K562 (cell line): ENCODE measurements at regions not wholly inside any gene's neighbourhood (a gene's known extent, or its start where the extent isn't known, plus 50 kb on each side); places are given as distances from the start of the nearest gene placed in this dataset.

Experiments used
- ARID1B ChIP-seq: fragments of 450-650 bp; IDR thresholded peaks from 2 replicates; pipeline ENCODE4 v1.6.1; 2016; ENCODE audit warnings: antibody characterized with exemption, mild to moderate bottlenecking, inconsistent platforms
- ATF7 ChIP-seq: fragments of 450-650 bp; IDR thresholded peaks from 2 replicates; pipeline ENCODE4 v1.7.1; 2014; ENCODE audit warnings: mild to moderate bottlenecking, moderate library complexity
- BHLHE40 ChIP-seq: IDR thresholded peaks from 2 replicates; pipeline ENCODE4 v1.6.1; 2011; ENCODE audit warnings: low read length, improper control_type of control experiment
- C11orf30 ChIP-seq: fragments of 450-650 bp; IDR thresholded peaks from 2 replicates; pipeline ENCODE4 v1.6.1; 2016; ENCODE audit warnings: low read depth, mild to moderate bottlenecking
- CHD1 ChIP-seq: fragments of 200-600 bp; sonication (generic); IDR thresholded peaks from one replicate; pipeline ENCODE4 v1.6.1; 2012; ENCODE audit warnings: mild to moderate bottlenecking, moderate library complexity, low read length, inconsistent platforms
- CHD4 ChIP-seq: fragments of 200-600 bp; sonication (generic); IDR thresholded peaks from 3 replicates; pipeline ENCODE4 v1.6.1; 2012; ENCODE audit warnings: low read depth, mild to moderate bottlenecking, mixed read lengths, low read length, inconsistent platforms; ENCODE audit not compliant: insufficient read depth, insufficient replicate concordance, poor library complexity, severe bottlenecking
- CTCFL ChIP-seq: IDR thresholded peaks from 2 replicates; pipeline ENCODE4 v1.6.1; 2011; ENCODE audit warnings: borderline replicate concordance, low read depth, mild to moderate bottlenecking, moderate library complexity, low read length; ENCODE audit not compliant: insufficient read depth, poor library complexity, severe bottlenecking
- FIP1L1 ChIP-seq: fragments of 200-400 bp; formaldehyde crosslinking; IDR thresholded peaks from 2 replicates; pipeline ENCODE4 v1.6.1; 2018; ENCODE audit warnings: mild to moderate bottlenecking, low read depth, low read length; ENCODE audit not compliant: poor library complexity, severe bottlenecking
- JUND ChIP-seq, 2 experiments: IDR thresholded peaks; 2 replicates in 1 of 2; 3 replicates in 1 of 2; pipeline ENCODE4 v1.6.1; 2011; ENCODE audit warnings: borderline replicate concordance in 2 of 2, low read depth in 2 of 2, low read length in 2 of 2, improper control_type of control experiment in 1 of 2, missing biosample characterization in 1 of 2, missing genetic modification characterization in 1 of 2, missing genetic modification reagents in 1 of 2
- NCOA1 ChIP-seq: fragments of 450-650 bp; IDR thresholded peaks from 2 replicates; pipeline ENCODE4 v1.6.1; 2016; ENCODE audit warnings: low read depth
- POLR2AphosphoS5 ChIP-seq: IDR thresholded peaks from 2 replicates; pipeline ENCODE4 v1.6.1; 2011; ENCODE audit warnings: mild to moderate bottlenecking, low read depth, low read length, moderate library complexity; ENCODE audit not compliant: control insufficient read depth, insufficient read depth
- PTBP1 ChIP-seq: fragments of 200-400 bp; formaldehyde crosslinking; IDR thresholded peaks from 2 replicates; pipeline ENCODE4 v1.6.1; 2017; ENCODE audit warnings: low read depth, low read length
- RCOR1 ChIP-seq, 2 experiments: IDR thresholded peaks; 2 replicates each; pipeline ENCODE4 v1.6.1; 2012; ENCODE audit warnings: low read depth in 2 of 2, low read length in 2 of 2, borderline replicate concordance in 1 of 2, improper control_type of control experiment in 1 of 2
- SMC3 ChIP-seq: conservative IDR thresholded peaks from 2 replicates; pipeline ENCODE4 v1.6.1; 2011; ENCODE audit warnings: low read depth, low read length, improper control_type of control experiment; ENCODE audit not compliant: insufficient read depth
- SOX6 ChIP-seq: fragments of 450-650 bp; IDR thresholded peaks from 2 replicates; pipeline ENCODE4 v1.6.1; 2014; ENCODE audit warnings: mild to moderate bottlenecking
- SP1 ChIP-seq: sonication (generic); formaldehyde crosslinking; IDR thresholded peaks from 2 replicates; pipeline ENCODE4 v1.8.1; 2022; ENCODE audit warnings: mild to moderate bottlenecking, missing genetic modification reagents
- TEAD4 ChIP-seq, 2 experiments: sonication (generic) in 1 of 2; formaldehyde crosslinking in 1 of 2; IDR thresholded peaks; 2 replicates each; pipeline versions ENCODE4 v1.6.1 to v1.8.0; 2012 to 2022; ENCODE audit warnings: borderline replicate concordance in 1 of 2, inconsistent platforms in 1 of 2, low read length in 1 of 2, mild to moderate bottlenecking in 1 of 2, missing genetic modification reagents in 1 of 2
- THAP7 ChIP-seq: fragments of 250-450 bp; sonication (Bioruptor Pico); IDR thresholded peaks from 2 replicates; pipeline ENCODE4 v1.5.0; 2021
- TRIM25 ChIP-seq: fragments of 450-650 bp; IDR thresholded peaks from 2 replicates; pipeline ENCODE4 v1.7.0; 2016; ENCODE audit warnings: borderline replicate concordance
- ZBTB1 ChIP-seq: sonication (generic); formaldehyde crosslinking; IDR thresholded peaks from 2 replicates; pipeline ENCODE4 v1.8.1; 2023; ENCODE audit warnings: missing genetic modification reagents, low read depth, mild to moderate bottlenecking, borderline replicate concordance
- ZEB2 ChIP-seq: fragments of 450-650 bp; IDR thresholded peaks from 2 replicates; pipeline ENCODE4 v1.6.1; 2016
- ZNF133 ChIP-seq: fragments of 250-450 bp; sonication (Bioruptor Pico); IDR thresholded peaks from 2 replicates; pipeline ENCODE4 v1.4.0; 2020; ENCODE audit warnings: mild to moderate bottlenecking

GRCh38 chr3:195001961-195002861 is 268.7 kb downstream of the XXYLT1 start (continued):
- no peak for TF ChIP-seq TRIM25
- no peak for TF ChIP-seq CHD1
- no peak for TF ChIP-seq THAP7 (CRISPR knock-in tag)
- TF ChIP-seq ZNF133 (CRISPR knock-in tag) = no peak
- peak; percentile 44 for TF ChIP-seq TEAD4 (IDR thresholded peaks at IDR 0.05; ENCODE audit: low read length)
- no peak for TF ChIP-seq TEAD4 (CRISPR knock-in tag; IDR thresholded peaks at IDR 0.05; ENCODE audit: borderline replicate concordance)
- no peak for TF ChIP-seq FIP1L1
- TF ChIP-seq PTBP1 = no peak
- peak; percentile 66 for TF ChIP-seq ARID1B
- no peak for TF ChIP-seq ZBTB1 (CRISPR knock-in tag)
- TF ChIP-seq C11orf30 = no peak
- TF ChIP-seq JUND (IDR thresholded peaks at IDR 0.05; ENCODE audit: borderline replicate concordance, low read depth, low read length) = peak; percentile 55; the same call in 1 of the 2 replicates
- no peak; the same call in 2 of the 3 replicates for TF ChIP-seq JUND (tag; IDR thresholded peaks at IDR 0.05; ENCODE audit: borderline replicate concordance, low read depth, low read length)
- peak; percentile 36 for TF ChIP-seq CTCFL
- no peak for TF ChIP-seq CHD4
- peak; percentile 76 for TF ChIP-seq SOX6
- TF ChIP-seq RCOR1 (IDR thresholded peaks at IDR 0.05; ENCODE audit: borderline replicate concordance in 1 of 2, low read depth in 2 of 2, low read length in 2 of 2) = peak in 1 of 2 experiments; percentile 65; a peak in 2 of 4 replicates
- TF ChIP-seq ATF7 = 0 out of 2 replicates have a peak, but pooled peaks have one; percentile 29
- TF ChIP-seq SMC3 = peak; percentile 66; the same call in 1 of the 2 replicates
- TF ChIP-seq POLR2AphosphoS5 = 0 out of 2 replicates have a peak, but pooled peaks have one; percentile 18
- TF ChIP-seq NCOA1 = no peak
- peak; percentile 26; the same call in 1 of the 2 replicates for TF ChIP-seq BHLHE40
- TF ChIP-seq SP1 (CRISPR knock-in tag) = 0 out of 2 replicates have a peak, but pooled peaks have one; percentile 26
- TF ChIP-seq ZEB2 = peak; percentile 60; the same call in 1 of the 2 replicates
